Endothelial cell (in vitro differentiated cells): ENCODE measurements at regions not wholly inside any gene's neighbourhood (a gene's known extent, or its start where the extent isn't known, plus 50 kb on each side); places are given as distances from the start of the nearest gene placed in this dataset.

Experiments
- DNase-seq: peaks from one replicate; pipeline ENCODE4 v3.0.0; 2021; ENCODE audit warnings: low spot score
- H3K27ac Mint-ChIP-seq: one replicate; pipeline ENCODE4 v1.8.0; 2021; ENCODE audit warnings: mixed read lengths, inconsistent platforms; ENCODE audit not compliant: unreplicated experiment
- H3K27me3 Mint-ChIP-seq: one replicate; pipeline ENCODE4 v1.8.0; 2021; ENCODE audit warnings: mild to moderate bottlenecking, moderate library complexity, mixed read lengths, inconsistent platforms; ENCODE audit not compliant: unreplicated experiment
- H3K36me3 Mint-ChIP-seq: one replicate; pipeline ENCODE4 v1.8.0; 2021; ENCODE audit warnings: mild to moderate bottlenecking, low read depth, mixed read lengths, inconsistent platforms; ENCODE audit not compliant: unreplicated experiment
- H3K4me1 Mint-ChIP-seq: one replicate; pipeline ENCODE4 v1.8.0; 2021; ENCODE audit warnings: mild to moderate bottlenecking, mixed read lengths, inconsistent platforms; ENCODE audit not compliant: unreplicated experiment
- H3K4me3 Mint-ChIP-seq: one replicate; pipeline ENCODE4 v1.8.0; 2021; ENCODE audit warnings: mild to moderate bottlenecking, mixed read lengths, inconsistent platforms; ENCODE audit not compliant: unreplicated experiment
- H3K9me3 Mint-ChIP-seq: one replicate; pipeline ENCODE4 v1.8.0; 2021; ENCODE audit warnings: mixed read lengths, inconsistent platforms; ENCODE audit not compliant: unreplicated experiment
- CTCF ChIP-seq: fragments of 200-600 bp; sonication (generic); IDR thresholded peaks from one replicate; pipeline ENCODE4 v1.5.0; 2021; ENCODE audit warnings: antibody characterized with exemption; ENCODE audit not compliant: unreplicated experiment

- Mint-ChIP-seq H3K27ac (no peak overlapping the region), H3K4me3 (no peak overlapping the region), H3K27me3 (peaks cover 2% of the 10 kb centered on the region), H3K9me3 (no peaks in the 10 kb centered on the region), H3K36me3 (no peaks in the 10 kb centered on the region), H3K4me1 (peaks cover 4% of the 10 kb centered on the region)
- no peak for TF ChIP-seq CTCF
- no peak for DNase-seq
Observed at GRCh38 chr4:129788486-129788885, 692.5 kb downstream of the C4orf33 start.

DNA sequence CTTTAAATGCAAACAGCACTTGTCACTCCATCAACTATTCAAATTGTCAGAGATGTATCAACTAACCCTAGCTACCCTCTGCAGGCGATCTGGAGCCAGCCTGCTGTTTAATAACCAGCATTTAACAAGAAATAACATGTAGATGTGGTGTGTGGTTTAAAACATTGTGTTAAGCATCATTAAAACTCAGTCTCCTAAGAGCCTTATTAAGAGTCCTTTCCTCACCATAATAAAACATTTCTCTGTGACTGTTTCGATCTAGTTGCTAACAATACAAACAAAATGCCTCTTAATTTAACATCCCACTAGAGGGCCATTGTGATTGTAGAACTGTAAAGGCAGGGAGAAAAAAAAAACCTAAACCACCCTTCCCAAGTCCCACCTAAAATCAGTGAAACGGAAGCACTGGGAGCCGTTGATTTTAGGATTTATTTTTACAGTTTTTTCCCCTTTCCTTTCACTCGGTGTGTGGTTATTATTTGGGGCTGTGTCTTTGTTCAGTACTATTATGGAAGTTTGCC lies 708.6 kb downstream of the C4orf33 start:
- DNase-seq: no peak
- no peaks in the 10 kb centered on the region for H3K27me3 Mint-ChIP-seq
- H3K36me3 Mint-ChIP-seq: no peaks in the 10 kb centered on the region
- H3K27ac Mint-ChIP-seq: no peak overlapping the region
- H3K4me1 Mint-ChIP-seq: no peaks in the 10 kb centered on the region
- no peak overlapping the region for H3K4me3 Mint-ChIP-seq
- no peak for TF ChIP-seq CTCF
- no peaks in the 10 kb centered on the region for H3K9me3 Mint-ChIP-seq

DNA sequence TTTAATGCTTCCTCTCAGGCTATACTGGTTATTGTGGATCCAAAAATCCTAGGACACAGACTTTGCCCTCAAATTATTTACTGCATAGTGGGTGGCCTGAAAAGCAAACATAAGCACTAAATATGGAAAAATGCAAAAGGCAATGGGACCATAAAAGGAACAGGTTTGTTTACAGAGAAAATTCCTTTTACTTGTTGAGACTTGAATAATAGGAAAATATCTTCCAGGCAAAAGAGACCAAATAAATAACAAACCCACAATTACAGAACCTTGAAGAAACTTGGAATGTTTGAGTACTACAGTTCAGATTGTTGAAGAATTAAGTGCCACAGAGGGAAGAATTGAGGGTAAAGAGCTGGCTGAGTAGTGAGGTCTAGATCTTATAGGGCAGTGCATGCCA lies 711.0 kb downstream of the C4orf33 start:
- TF ChIP-seq CTCF: no peak
- Mint-ChIP-seq H3K4me3 (no peak overlapping the region), H3K36me3 (no peaks in the 10 kb centered on the region), H3K9me3 (no peaks in the 10 kb centered on the region), H3K4me1 (no peaks in the 10 kb centered on the region), H3K27me3 (no peaks in the 10 kb centered on the region), H3K27ac (no peak overlapping the region)
- no peak for DNase-seq

GRCh38 chr4:129808242-129808641 lies 712.3 kb downstream of the C4orf33 start:
- H3K4me1 Mint-ChIP-seq: no peaks in the 10 kb centered on the region
- no peaks in the 10 kb centered on the region for H3K36me3 Mint-ChIP-seq
- no peak for DNase-seq
- no peak overlapping the region for H3K27ac Mint-ChIP-seq
- no peaks in the 10 kb centered on the region for H3K27me3 Mint-ChIP-seq
- H3K9me3 Mint-ChIP-seq: no peaks in the 10 kb centered on the region
- H3K4me3 Mint-ChIP-seq: no peak overlapping the region
- TF ChIP-seq CTCF: no peak

GRCh38 chr4:129821073-129821472 lies 725.1 kb downstream of the C4orf33 start:
- Mint-ChIP-seq H3K9me3 (no peaks in the 10 kb centered on the region), H3K4me3 (no peak overlapping the region), H3K36me3 (no peaks in the 10 kb centered on the region), H3K27ac (no peak overlapping the region), H3K4me1 (peaks cover 13% of the 10 kb centered on the region), H3K27me3 (no peaks in the 10 kb centered on the region)
- no peak for DNase-seq
- TF ChIP-seq CTCF: no peak
